NB4 (cell line): ENCODE measurements at regions not wholly inside any gene's neighbourhood (a gene's known extent, or its start where the extent isn't known, plus 50 kb on each side); places are given as distances from the start of the nearest gene placed in this dataset.

Experiments used
- DNase-seq: peaks from one replicate; pipeline ENCODE4 v3.0.0; 2010; ENCODE audit warnings: low read depth
- H3K4me3 ChIP-seq: one replicate; pipeline ENCODE4 v1.5.1; 2011; ENCODE audit warnings: mild to moderate bottlenecking, low read depth, low read length, moderate library complexity
- CTCF ChIP-seq: IDR thresholded peaks from one replicate; pipeline ENCODE4 v1.5.1; 2012; ENCODE audit warnings: low read depth, low read length
- MAX ChIP-seq: IDR thresholded peaks from 2 replicates; pipeline ENCODE4 v1.6.1; 2011; ENCODE audit warnings: low read depth, low read length
- MYC ChIP-seq: IDR thresholded peaks from 2 replicates; pipeline ENCODE4 v1.6.1; 2011; ENCODE audit warnings: low read depth, low read length
- POLR2A ChIP-seq: IDR thresholded peaks from 2 replicates; pipeline ENCODE4 v1.6.1; 2011; ENCODE audit warnings: mild to moderate bottlenecking; ENCODE audit not compliant: insufficient read length; ENCODE audit errors: extremely low read depth

- no peak overlapping the region for H3K4me3 ChIP-seq
- TF ChIP-seq POLR2A = no peak
- no peak for TF ChIP-seq MYC
- TF ChIP-seq CTCF = no peak
- no peak for TF ChIP-seq MAX
- no peak for DNase-seq
Observed at GRCh38 chr6:122198922-122199321, 200.5 kb upstream of the HSF2 start.

- H3K4me3 ChIP-seq = no peak overlapping the region
- no peak for DNase-seq
- TF ChIP-seq CTCF (no peak), POLR2A (no peak), MAX (no peak), MYC (no peak)
Observed at GRCh38 chr6:122200440-122200839, 199.0 kb upstream of the HSF2 start.

- H3K4me3 ChIP-seq = no peak overlapping the region
- TF ChIP-seq MYC (no peak), CTCF (no peak), POLR2A (no peak), MAX (no peak)
- DNase-seq = no peak
Observed at GRCh38 chr6:122202576-122203137, 196.8 kb upstream of the HSF2 start.

- DNase-seq = no peak
- H3K4me3 ChIP-seq = no peak overlapping the region
- TF ChIP-seq CTCF (no peak), MYC (no peak), POLR2A (no peak), MAX (no peak)
Observed at GRCh38 chr6:122207061-122207460, 192.4 kb upstream of the HSF2 start.

GRCh38 chr6:122207794-122208193, 191.7 kb upstream of the HSF2 start:
- no peak for DNase-seq
- TF ChIP-seq POLR2A (no peak), CTCF (no peak), MAX (no peak), MYC (no peak)
- no peak overlapping the region for H3K4me3 ChIP-seq
